Prostate gland (tissue), 2 donors: ENCODE measurements at regions not wholly inside any gene's neighbourhood (a gene's known extent, or its start where the extent isn't known, plus 50 kb on each side); places are given as distances from the start of the nearest gene placed in this dataset.

Experiments used
- DNase-seq: peaks from one replicate; pipeline ENCODE4 v3.0.0-alpha.2; 2019; ENCODE audit warnings: low spot score
- H3K27ac ChIP-seq, 2 donors: fragments of 200-600 bp; sonication (generic); 2 replicates each; pipeline ENCODE4 v1.5.1; 2017 to 2019
- H3K27me3 ChIP-seq: fragments of 200-600 bp; sonication (generic); replicated peaks from 2 replicates; pipeline ENCODE4 v1.5.1; 2019; ENCODE audit not compliant: insufficient read depth
- H3K36me3 ChIP-seq, 2 donors: fragments of 200-600 bp; sonication (generic); 1 replicate in 1 of 2; 2 replicates in 1 of 2; pipeline versions ENCODE4 v1.5.1 to v1.8.1; 2017 to 2019
- H3K4me1 ChIP-seq: fragments of 200-600 bp; sonication (generic); replicated peaks from 2 replicates; pipeline ENCODE4 v1.5.1; 2019
- H3K4me3 ChIP-seq, 2 donors: fragments of 200-600 bp; sonication (generic); 2 replicates each; pipeline ENCODE4 v1.5.1; 2017 to 2019
- H3K9me3 ChIP-seq: fragments of 200-600 bp; sonication (generic); 2 replicates; pipeline ENCODE4 v1.5.1; 2017
- CTCF ChIP-seq, 4 experiments: fragments of 200-600 bp in 2 of 4; fragments of 450-650 bp in 2 of 4; sonication (generic) in 2 of 4; IDR thresholded peaks; 1 replicate in 3 of 4; 2 replicates in 1 of 4; pipeline ENCODE4 v1.5.1; 2016 to 2019; ENCODE audit warnings: antibody characterized with exemption in 4 of 4, mild to moderate bottlenecking in 2 of 4, moderate library complexity in 2 of 4
- POLR2A ChIP-seq: fragments of 450-650 bp; IDR thresholded peaks from one replicate; pipeline ENCODE4 v1.6.1; 2016; ENCODE audit warnings: antibody characterized with exemption, mild to moderate bottlenecking
- POLR2AphosphoS5 ChIP-seq: sonication (generic); formaldehyde crosslinking; IDR thresholded peaks from one replicate; pipeline ENCODE4 v1.6.1; 2017; ENCODE audit warnings: antibody characterized with exemption
- WGBS: methylation state at CpG from one replicate; pipeline ENCODE4 v1.1.5; 2018; 5-methylcytosine and 5-hydroxymethylcytosine counted together
- intact Hi-C: fragments of 100-400 bp; cut with DNase I; formaldehyde crosslinking; loops from one replicate; pipeline ENCODE4 v1.14.2; 2022

- no peak for DNase-seq
- H3K4me3 ChIP-seq, result no peak overlapping the region
- H3K27me3 ChIP-seq, result no peaks in the 10 kb centered on the region
- intact Hi-C loops, result no loop called here
- TF ChIP-seq CTCF (IDR thresholded peaks at IDR 0.05) (no peak), POLR2AphosphoS5 (no peak), POLR2A (no peak)
- WGBS, result 23% methylated on average over 10 of the region's 10 CpGs
- H3K4me1 ChIP-seq, result no peaks in the 10 kb centered on the region
- no peaks in the 10 kb centered on the region for H3K9me3 ChIP-seq
- H3K36me3 ChIP-seq, result no peaks in the 10 kb centered on the region
- no peak overlapping the region for H3K27ac ChIP-seq
These were observed 527.9 kb downstream of the FGF9 start for GRCh38 chr13:22198641-22199217.

- Histone ChIP-seq H3K27ac (no peak overlapping the region), H3K27me3 (no peaks in the 10 kb centered on the region), H3K4me3 (no peak overlapping the region), H3K36me3 (no peaks in the 10 kb centered on the region), H3K4me1 (no peaks in the 10 kb centered on the region), H3K9me3 (no peaks in the 10 kb centered on the region)
- TF ChIP-seq CTCF (IDR thresholded peaks at IDR 0.05), result no peak
- no peak for TF ChIP-seq POLR2AphosphoS5
- no peak for TF ChIP-seq POLR2A
- intact Hi-C loops, result no loop called here
- no peak for DNase-seq
- whole genome bisulfite sequencing, result 100% methylated on average over 1 of the region's 1 CpG
These were observed 529.6 kb downstream of the FGF9 start for GRCh38 chr13:22200440-22200839.

DNA sequence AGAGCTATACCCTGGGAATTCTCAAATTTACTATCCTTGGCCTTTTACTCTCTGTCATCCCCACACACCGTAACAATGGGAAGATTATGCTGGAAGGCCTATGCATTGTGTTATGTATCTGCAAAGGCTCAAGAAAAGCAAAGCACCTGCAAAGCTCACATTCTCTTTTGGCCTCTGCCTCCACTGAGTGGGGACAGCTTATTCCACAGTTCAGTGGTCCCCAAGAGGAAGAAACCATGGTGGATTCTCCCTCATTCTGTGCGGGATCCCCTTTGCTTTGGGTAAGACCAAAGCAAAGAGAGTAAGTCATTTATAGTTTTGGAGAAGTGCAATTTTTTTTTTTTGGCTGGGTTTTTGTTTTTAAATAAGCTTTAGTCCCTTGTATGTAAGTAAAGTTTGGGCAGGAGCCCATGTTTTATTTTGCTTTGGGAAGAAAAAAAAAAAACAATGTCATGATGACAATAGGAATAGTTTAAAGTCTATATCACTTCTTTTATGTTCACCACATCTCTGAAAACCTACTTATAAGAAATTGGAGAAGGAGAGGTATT is 530.6 kb downstream of the FGF9 start:
- DNase-seq, result no peak
- Histone ChIP-seq H3K36me3 (no peaks in the 10 kb centered on the region), H3K9me3 (no peaks in the 10 kb centered on the region), H3K27ac (no peak overlapping the region), H3K4me1 (no peaks in the 10 kb centered on the region), H3K27me3 (no peaks in the 10 kb centered on the region), H3K4me3 (no peak overlapping the region)
- intact Hi-C loops, result no loop called here
- TF ChIP-seq CTCF (IDR thresholded peaks at IDR 0.05) (no peak), POLR2AphosphoS5 (no peak), POLR2A (no peak)
- 92% methylated on average over 2 of the region's 2 CpGs for WGBS

- no peak for DNase-seq
- Histone ChIP-seq H3K36me3 (no peaks in the 10 kb centered on the region), H3K27ac (no peak overlapping the region), H3K27me3 (no peaks in the 10 kb centered on the region), H3K4me1 (no peaks in the 10 kb centered on the region), H3K9me3 (no peaks in the 10 kb centered on the region), H3K4me3 (no peak overlapping the region)
- intact Hi-C loops, result no loop called here
- TF ChIP-seq POLR2AphosphoS5, result no peak
- no peak for TF ChIP-seq CTCF (IDR thresholded peaks at IDR 0.05)
- no peak for TF ChIP-seq POLR2A
- WGBS, result 81% methylated on average over 14 of the region's 14 CpGs
These were observed 539.5 kb downstream of the FGF9 start for GRCh38 chr13:22210134-22210930.
